RWPE2 (cell line): ENCODE measurements at regions not wholly inside any gene's neighbourhood (a gene's known extent, or its start where the extent isn't known, plus 50 kb on each side); places are given as distances from the start of the nearest gene placed in this dataset.

Experiments used
- ATAC-seq: fragments of 200-7000 bp; cut with Tn5 transposase; 3 replicates; pipeline ENCODE4 v1.9.1; 2021; ENCODE audit warnings: low read depth
- DNase-seq: peaks from one replicate; pipeline ENCODE4 v3.0.0-alpha.2; 2020; ENCODE audit warnings: low spot score
- H3K27ac ChIP-seq: fragments of 450-650 bp; 2 replicates; pipeline ENCODE4 v1.5.1; 2017; ENCODE audit warnings: mild to moderate bottlenecking; ENCODE audit not compliant: poor library complexity, severe bottlenecking
- H3K27me3 ChIP-seq: fragments of 250-450 bp; sonication (Bioruptor Pico); 2 replicates; pipeline ENCODE4 v1.5.1; 2021; ENCODE audit warnings: mild to moderate bottlenecking, moderate library complexity; ENCODE audit not compliant: insufficient read depth, poor library complexity, severe bottlenecking
- H3K36me3 ChIP-seq: fragments of 250-450 bp; sonication (Bioruptor Pico); 2 replicates; pipeline ENCODE4 v1.5.1; 2020; ENCODE audit warnings: low read depth, mild to moderate bottlenecking, moderate library complexity
- H3K4me1 ChIP-seq: fragments of 250-450 bp; sonication (Bioruptor Pico); 2 replicates; pipeline ENCODE4 v1.5.1; 2021; ENCODE audit warnings: mild to moderate bottlenecking, moderate library complexity; ENCODE audit not compliant: insufficient read depth, poor library complexity, severe bottlenecking
- H3K4me3 ChIP-seq: fragments of 250-450 bp; sonication (Bioruptor Pico); 2 replicates; pipeline ENCODE4 v1.5.1; 2021; ENCODE audit warnings: mild to moderate bottlenecking, moderate library complexity; ENCODE audit not compliant: severe bottlenecking
- H3K9me3 ChIP-seq: fragments of 250-450 bp; sonication (Bioruptor Pico); 2 replicates; pipeline ENCODE4 v1.5.1; 2021; ENCODE audit warnings: mild to moderate bottlenecking, moderate library complexity; ENCODE audit not compliant: severe bottlenecking
- TF ChIP-seq, protein P1 (sequence below): fragments of 450-650 bp; IDR thresholded peaks from one replicate; pipeline ENCODE4 v1.5.1; 2017; ENCODE audit warnings: mild to moderate bottlenecking, moderate library complexity; ENCODE audit not compliant: poor library complexity, severe bottlenecking

GRCh38 chr7:68393051-68393450, 1205.2 kb upstream of the AUTS2 start:
- peaks cover 4% of the 10 kb centered on the region for H3K9me3 ChIP-seq
- TF ChIP-seq, protein P1, sequence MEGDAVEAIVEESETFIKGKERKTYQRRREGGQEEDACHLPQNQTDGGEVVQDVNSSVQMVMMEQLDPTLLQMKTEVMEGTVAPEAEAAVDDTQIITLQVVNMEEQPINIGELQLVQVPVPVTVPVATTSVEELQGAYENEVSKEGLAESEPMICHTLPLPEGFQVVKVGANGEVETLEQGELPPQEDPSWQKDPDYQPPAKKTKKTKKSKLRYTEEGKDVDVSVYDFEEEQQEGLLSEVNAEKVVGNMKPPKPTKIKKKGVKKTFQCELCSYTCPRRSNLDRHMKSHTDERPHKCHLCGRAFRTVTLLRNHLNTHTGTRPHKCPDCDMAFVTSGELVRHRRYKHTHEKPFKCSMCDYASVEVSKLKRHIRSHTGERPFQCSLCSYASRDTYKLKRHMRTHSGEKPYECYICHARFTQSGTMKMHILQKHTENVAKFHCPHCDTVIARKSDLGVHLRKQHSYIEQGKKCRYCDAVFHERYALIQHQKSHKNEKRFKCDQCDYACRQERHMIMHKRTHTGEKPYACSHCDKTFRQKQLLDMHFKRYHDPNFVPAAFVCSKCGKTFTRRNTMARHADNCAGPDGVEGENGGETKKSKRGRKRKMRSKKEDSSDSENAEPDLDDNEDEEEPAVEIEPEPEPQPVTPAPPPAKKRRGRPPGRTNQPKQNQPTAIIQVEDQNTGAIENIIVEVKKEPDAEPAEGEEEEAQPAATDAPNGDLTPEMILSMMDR, result no peak
- H3K4me3 ChIP-seq, result no peak overlapping the region
- H3K4me1 ChIP-seq, result no peaks in the 10 kb centered on the region
- DNase-seq (no peak), ATAC-seq (no peak)
- H3K27ac ChIP-seq, result no peak overlapping the region
- no peaks in the 10 kb centered on the region for H3K27me3 ChIP-seq
- no peaks in the 10 kb centered on the region for H3K36me3 ChIP-seq

DNA sequence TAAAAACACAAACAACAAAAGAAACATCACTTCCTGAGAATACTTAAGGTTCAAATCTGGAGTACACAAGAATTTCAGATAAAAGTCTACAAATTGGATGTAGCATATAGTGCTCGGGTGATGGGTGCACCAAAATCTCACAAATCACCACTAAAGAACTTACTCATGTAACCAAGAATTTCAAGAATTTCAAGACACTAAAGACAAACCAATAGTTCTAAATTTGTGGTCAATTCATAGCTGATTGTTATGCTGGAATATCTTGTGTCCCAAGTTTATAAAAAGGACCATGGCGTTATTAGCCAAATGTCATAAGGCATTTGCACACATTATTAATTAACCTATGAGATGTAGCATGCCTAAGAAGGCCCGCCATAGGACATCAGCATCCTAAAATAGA, 1204.1 kb upstream of the AUTS2 start:
- H3K27me3 ChIP-seq, result no peaks in the 10 kb centered on the region
- ATAC-seq, result no peak
- TF ChIP-seq, protein P1, result no peak

DNA sequence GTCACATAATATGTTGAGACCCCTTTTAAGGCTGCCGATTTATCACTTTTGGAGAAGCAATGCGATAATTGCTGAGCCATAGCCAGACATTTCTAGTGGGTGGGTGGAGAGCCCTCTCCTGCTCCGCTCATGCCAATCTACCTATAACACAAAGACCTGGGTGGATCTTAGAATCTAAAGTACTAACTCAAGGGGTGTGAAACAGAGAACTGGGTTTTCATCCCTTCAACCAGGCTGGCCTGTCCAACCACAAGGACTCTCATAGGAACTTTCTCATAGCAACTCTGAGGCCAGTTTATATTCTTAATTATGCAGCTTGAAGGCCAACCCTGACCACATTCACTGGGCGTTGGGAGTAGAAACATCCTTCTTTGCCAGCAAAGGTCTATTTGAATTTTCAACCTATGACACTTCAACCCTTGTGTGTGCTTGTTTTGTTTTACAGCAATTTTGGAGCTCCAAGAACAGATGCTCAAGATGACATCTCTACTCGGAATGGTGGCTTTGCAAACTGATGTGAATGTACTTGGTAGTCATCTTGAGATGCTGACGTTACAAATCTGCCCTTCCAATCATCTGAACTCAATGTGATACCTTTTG, 1198.2 kb upstream of the AUTS2 start:
- Histone ChIP-seq H3K27ac (no peak overlapping the region), H3K4me1 (no peaks in the 10 kb centered on the region), H3K36me3 (no peaks in the 10 kb centered on the region), H3K9me3 (no peaks in the 10 kb centered on the region), H3K4me3 (no peak overlapping the region), H3K27me3 (no peaks in the 10 kb centered on the region)
- TF ChIP-seq, protein P1, result no peak
- DNase-seq (no peak), ATAC-seq (no peak)

More for the DNA sequence above, 1204.1 kb upstream of the AUTS2 start:
- Histone ChIP-seq H3K27ac (no peak overlapping the region), H3K9me3 (peaks cover 4% of the 10 kb centered on the region), H3K4me1 (no peaks in the 10 kb centered on the region), H3K4me3 (no peak overlapping the region), H3K36me3 (no peaks in the 10 kb centered on the region)
- DNase-seq, result no peak

DNA sequence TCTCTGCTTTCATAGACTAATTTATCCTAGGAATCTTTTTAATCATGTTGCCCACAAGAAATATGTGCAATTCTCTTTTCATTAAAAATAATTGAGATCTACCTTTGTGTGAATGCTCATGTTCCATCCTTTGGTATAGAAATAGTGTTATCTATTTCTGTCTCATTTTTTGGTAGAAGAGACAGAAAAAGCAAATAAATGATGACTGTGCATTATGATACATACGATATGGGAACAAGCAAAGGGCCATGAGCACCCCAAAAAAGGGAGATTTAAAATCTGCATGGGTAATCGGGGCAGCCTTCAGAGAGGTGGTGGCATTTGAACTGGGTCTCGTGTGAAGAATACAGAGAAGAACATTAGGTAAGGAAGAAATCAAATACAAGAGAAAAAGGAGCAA, 1197.5 kb upstream of the AUTS2 start:
- Histone ChIP-seq H3K27ac (no peak overlapping the region), H3K9me3 (no peaks in the 10 kb centered on the region), H3K4me3 (no peak overlapping the region), H3K27me3 (no peaks in the 10 kb centered on the region), H3K4me1 (no peaks in the 10 kb centered on the region), H3K36me3 (no peaks in the 10 kb centered on the region)
- ATAC-seq (no peak), DNase-seq (no peak)
- TF ChIP-seq, protein P1, result no peak

- DNase-seq (no peak), ATAC-seq (no peak)
- no peak overlapping the region for H3K27ac ChIP-seq
- no peaks in the 10 kb centered on the region for H3K9me3 ChIP-seq
- no peak overlapping the region for H3K4me3 ChIP-seq
- no peaks in the 10 kb centered on the region for H3K27me3 ChIP-seq
- no peaks in the 10 kb centered on the region for H3K36me3 ChIP-seq
- H3K4me1 ChIP-seq, result no peaks in the 10 kb centered on the region
- TF ChIP-seq, protein P1, result no peak
Observed at GRCh38 chr7:68401313-68401712, 1197.0 kb upstream of the AUTS2 start.
